ENCODE measurements at regions not wholly inside any gene's neighbourhood (a gene's known extent, or its start where the extent isn't known, plus 50 kb on each side); places are given as distances from the start of the nearest gene placed in this dataset.
"Not testable (repeated sequence)": the region's sequence is repeated elsewhere in the genome, so short reads cannot be mapped to it uniquely, and the experiment has no call there.

DNA sequence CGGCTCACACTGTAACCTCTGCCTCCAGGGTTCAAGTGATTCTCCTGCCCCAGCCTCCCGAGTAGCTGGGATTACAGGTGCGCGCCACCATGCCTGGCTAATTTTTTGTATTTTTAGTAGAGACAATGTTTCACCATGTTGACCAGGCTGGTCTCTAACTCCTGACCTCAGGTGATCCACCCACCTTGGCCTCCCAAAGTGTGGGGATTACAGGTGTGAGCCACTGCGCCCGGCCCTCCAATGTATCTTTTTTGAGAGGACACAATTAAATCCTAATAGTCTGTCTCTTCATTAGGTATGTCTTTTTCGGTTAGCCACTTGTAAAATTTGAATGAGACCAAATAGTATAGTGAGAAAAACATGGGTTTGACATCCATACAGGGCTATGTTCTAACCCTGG lies 370.1 kb downstream of the RPS6KC1 start:
- TF ChIP-seq CTCF, POLR2A (IDR thresholded peaks at IDR 0.05): not testable (repeated sequence)

Data from lower leg skin (tissue), 3 donors.